Limb (tissue), 2 donors: ENCODE measurements at regions not wholly inside any gene's neighbourhood (a gene's known extent, or its start where the extent isn't known, plus 50 kb on each side); places are given as distances from the start of the nearest gene placed in this dataset.

ENCODE experiments used
- DNase-seq, 2 donors: peaks; one replicate each; pipeline ENCODE4 v3.0.0-alpha.2; 2016; ENCODE audit errors: extremely low spot score in 2 of 2

DNA sequence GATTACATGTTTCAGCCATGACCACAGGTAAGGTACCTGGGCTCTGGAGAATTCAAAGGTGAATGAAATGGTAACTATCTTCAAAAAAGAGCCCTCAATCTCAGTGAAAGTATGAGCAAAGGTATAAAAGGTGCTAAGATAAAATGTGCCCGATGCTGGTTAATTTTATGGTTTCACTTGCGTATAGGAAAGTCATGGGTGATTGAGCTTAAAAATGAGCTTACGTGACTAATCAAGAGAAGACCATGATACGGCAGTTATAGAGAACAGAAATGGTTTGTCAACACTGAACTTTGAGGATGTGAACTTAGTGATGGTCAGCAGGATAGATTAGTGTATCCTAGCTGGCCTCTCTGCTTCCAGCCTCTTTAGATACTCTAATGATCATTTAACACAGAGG is 320.1 kb downstream of the DEPDC1B start:
- no peak for DNase-seq

DNA sequence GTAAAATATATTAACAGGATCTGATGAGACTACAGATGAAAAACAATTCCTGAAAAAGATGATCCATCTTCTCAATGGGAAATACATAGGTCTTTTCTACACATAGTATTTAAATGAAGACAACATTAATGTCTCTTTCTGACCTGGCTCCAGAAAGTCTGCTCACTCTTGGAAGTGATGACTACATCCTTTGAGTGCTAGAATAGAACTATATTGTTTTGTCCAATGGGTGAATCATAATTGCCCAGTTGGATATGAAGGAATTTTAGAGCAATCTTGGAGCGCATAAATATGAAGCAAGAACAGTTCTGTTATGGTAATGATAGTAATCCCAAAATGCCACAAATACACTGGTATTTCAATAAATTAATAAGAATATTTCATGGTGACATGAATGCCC is 322.1 kb downstream of the DEPDC1B start:
- DNase-seq: no peak

DNA sequence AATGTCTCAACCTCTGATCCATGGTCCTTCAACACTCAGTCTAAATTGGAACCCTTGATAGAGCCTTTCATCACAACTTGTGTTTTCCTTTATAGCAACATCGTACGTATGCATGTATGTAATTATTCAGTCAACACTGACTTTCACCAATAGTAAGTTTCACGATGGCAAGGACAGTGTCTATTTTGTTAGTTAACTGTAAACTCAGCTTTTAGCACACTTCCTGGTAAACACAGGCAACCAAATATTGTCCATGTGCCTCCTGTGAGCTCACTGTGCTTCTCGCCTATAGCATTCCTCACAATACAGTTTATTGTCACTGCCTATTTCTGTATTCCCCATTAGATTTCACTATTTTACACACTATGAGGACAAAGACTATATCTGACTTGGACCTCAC is 323.1 kb downstream of the DEPDC1B start:
- no peak for DNase-seq

DNA sequence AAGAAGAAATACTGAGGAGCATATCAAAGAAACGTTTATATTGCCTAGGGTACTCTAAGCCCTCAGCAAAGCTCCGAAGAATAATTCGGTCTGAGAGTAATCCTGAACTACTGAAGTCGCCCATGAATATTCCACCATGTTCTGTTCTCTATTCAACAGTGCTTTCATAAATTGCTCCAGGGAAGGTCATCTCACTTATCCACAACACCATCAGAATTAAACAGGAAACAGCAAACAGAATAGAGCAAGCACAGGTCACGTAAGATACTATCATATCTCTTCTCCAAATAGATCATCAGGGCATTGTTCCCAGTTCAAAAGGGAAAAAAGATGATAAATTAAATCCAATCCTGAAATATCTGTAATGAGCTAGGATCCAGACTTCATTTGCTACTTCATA is 325.6 kb downstream of the DEPDC1B start:
- DNase-seq: no peak

DNA sequence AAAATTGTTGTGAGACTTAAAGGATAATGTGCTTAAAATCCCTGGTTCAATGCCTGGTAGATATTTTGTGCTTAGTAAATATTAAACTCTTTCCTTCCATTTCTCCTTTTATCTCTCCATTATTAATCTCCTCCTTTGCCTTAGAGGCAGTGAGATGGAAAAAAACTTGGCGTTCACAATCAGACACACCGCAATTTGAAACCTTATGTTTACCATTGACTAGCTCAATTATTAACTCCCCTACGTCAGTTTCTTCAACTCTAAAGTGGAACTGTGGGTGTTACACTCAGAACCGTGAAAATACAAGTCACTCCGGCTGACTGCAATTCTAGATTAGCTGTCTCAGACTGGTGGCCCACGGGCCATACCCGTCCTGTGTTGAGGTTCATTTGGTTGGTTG is 327.2 kb downstream of the DEPDC1B start:
- DNase-seq: no peak

DNA sequence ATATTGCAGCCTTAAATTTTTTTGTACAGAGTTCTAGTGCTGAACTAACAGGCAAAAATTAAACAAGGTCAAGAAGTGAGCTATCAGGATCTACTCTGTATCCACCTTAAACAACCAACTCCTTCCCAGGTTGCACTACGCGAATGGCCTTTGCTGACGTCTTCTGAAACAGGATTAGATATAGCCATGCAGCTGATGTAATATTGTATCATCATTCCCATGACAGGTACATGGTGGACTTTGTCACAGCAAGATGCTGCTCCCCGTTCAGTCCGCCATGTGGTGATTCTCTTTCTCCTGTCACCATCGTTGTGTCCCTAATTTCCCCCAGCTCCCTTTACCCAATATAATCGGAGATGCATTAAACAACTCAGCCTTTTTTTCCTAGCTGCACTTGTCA is 328.9 kb downstream of the DEPDC1B start:
- no peak for DNase-seq

- no peak for DNase-seq
Measured at GRCh38 chr5:60370508-60370907, 329.5 kb downstream of the DEPDC1B start.

DNA sequence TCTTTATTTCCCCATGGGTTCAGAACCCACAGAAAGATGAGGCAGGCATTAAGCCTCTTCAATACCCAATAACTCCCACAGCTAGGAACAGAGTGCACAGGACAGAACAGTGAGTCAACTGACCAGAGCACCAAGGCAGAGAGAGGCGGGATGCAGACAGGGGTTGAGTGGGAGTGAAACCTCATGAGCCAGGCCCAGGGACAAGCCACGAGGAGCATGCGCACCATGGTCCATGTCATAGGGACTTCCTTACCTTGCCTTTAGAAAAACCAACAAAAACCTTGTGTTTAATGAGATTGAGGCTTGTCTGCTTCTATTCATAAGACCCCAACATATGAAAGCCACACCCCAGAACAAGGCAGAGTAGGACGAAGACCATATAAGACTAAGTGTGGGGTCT is 330.6 kb downstream of the DEPDC1B start:
- DNase-seq: no peak

- no peak for DNase-seq
Measured at GRCh38 chr5:60368100-60368499, 331.9 kb downstream of the DEPDC1B start.

DNA sequence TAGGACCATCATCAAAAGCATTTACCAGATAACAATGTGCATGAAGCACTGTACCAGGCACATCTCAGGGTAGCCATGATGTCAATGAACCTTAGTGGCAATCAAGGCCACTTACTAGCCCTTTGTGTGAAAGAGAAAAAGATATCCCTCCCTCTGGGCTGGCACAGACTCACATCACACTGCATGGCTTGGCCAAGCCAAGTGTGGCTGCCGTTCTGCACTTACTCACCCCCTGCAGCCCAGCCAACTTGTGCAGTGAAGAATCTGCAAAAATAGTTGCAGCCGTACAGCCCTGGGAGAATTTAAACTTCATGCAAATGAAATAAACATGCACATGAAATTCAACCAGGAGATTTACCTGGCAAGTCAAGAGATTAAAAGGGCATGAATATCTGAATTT is 333.5 kb downstream of the DEPDC1B start:
- no peak for DNase-seq

- no peak for DNase-seq
Measured at GRCh38 chr5:60365001-60365400, 335.0 kb downstream of the DEPDC1B start.

DNA sequence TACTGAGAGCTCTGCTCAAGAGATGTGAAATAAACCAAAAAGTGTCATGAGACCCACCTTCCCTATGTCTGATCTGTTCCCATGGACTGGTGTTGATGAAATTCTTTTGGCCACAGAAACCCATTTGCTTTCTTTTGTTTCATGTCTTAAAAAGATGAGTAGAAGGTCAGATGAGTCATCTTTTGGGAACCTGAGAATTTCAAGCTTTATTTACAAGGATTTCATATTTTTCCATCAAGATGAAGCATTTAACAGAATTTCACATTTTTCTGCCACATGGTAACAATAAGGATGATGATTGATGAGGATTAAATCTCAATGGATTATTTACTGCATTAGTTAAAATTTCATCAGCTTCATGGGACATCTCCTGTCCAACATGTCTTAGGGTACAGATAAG is 337.8 kb downstream of the DEPDC1B start:
- DNase-seq: no peak

GRCh38 chr5:60360355-60360754 is 339.6 kb downstream of the DEPDC1B start:
- DNase-seq: no peak

- DNase-seq: no peak
Measured at GRCh38 chr5:60357302-60357701, 342.7 kb downstream of the DEPDC1B start.

- DNase-seq: no peak
Measured at GRCh38 chr5:60356745-60357144, 343.2 kb downstream of the DEPDC1B start.

DNA sequence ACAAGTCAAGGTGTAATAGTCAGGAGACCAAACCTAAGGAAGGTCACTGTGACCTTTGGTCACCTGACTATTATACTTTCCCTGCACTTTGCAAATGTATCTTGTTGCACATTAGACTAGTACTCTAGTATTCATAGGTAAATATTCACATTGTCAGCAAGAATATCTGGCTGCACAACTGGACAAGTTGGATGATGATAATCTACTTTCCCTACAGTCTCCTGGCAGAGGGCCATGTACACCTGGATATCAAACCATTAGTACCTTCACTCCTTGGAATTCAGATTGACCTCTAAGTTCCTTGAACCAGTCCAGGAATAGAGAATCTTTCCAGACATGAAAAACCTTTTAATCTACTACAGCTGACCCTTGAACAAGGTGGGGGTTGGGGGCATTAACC is 344.8 kb downstream of the DEPDC1B start:
- no peak for DNase-seq

DNA sequence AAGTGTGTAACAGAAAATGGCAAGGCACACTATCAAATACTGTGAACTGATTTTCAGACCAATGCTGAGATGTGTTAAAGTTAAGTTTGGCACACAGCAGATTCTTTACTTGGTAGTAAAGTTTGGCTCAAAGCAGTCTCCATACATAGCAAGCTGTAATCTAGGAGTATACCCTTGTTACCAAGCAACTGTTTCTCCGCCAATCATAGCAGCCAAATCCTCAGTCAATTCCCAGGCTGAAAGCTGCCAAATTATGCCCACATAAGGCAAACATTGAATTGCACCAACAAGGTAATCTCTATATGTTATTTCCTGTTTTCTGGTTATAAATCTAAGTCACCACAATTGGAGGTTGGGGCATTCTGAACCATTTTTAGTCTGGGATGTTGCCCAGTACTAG is 345.7 kb downstream of the DEPDC1B start:
- DNase-seq: peak in 1 of 2 donors; percentile 51

DNA sequence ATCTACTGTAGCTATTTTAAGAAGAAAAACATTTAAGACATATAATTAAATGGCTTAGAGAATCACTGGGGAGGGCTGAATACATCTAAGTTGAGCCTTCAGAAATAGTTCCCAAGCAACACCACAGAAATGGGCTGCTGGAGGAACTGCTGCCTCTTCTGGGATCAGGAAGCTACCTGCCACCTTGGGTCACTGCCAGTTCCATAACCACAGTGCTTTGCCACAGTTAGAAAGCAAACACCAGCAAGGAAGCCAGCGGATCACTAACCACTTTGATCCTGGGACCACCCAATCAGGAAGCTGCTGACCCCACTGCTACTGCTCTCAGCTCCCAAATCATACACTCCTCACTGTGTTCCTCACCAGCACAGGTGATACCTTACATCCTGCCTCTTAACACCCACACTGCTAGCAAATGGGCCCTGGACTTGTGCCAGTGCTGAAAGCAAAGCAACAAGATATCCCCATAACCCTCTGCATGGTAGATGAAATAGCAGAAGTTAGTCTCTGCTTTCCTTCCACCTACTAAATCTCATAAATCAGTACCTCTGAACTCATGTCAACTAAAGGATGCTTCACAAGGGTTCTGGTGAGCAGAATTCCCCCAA is 346.9 kb downstream of the DEPDC1B start:
- DNase-seq: no peak

GRCh38 chr5:60350794-60351193 is 349.2 kb downstream of the DEPDC1B start:
- no peak for DNase-seq

DNA sequence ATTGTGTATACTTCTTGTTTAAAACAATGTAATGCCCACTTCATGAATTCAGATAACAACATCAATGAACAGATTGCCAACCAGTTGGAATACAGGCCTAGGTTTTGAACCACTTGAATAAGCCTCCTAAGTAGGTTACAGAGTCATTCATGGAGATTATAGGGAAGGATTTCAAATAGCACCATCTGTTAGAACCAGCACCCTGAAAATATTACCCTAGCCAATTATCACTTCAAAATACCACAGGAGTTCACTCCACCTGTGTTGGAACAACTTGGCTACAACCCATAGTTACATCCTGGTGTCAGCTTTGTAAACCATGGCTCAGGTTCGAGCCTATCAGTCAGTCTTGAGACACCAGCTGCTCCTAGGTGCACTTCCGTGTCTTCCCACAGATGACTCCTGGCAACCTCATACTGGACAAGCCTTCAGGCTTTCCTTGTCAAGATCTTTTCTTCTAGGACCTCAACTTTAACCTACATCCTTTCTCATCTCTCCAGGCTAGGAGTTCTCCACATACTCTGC is 350.0 kb downstream of the DEPDC1B start:
- DNase-seq: no peak

GRCh38 chr5:60346393-60346792 is 353.6 kb downstream of the DEPDC1B start:
- no peak for DNase-seq

GRCh38 chr5:60343102-60343501 is 356.9 kb downstream of the DEPDC1B start:
- no peak for DNase-seq

DNA sequence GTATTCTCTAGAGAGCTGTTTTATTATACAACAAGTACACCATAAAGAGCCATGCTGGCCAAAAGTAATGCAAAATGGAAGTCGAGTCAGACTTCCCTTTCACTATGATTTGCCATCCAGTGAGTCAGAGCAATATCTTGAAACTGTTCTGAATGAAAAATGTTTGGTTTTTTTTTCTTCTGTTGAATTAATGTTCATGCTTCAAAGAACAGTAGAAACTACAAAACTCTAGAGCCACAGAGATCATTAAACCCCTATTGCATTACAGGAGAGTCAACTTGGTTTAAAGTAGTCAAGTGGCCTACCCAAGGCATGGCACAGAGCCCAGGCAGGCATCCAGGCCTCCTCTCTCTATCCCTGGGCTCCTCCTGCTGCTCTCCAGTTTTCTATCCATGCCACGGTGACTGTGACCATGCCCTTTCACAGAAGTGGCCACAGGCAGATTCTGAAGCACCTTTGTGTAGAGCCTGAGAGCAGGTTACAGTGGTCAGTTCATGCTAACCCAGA is 358.9 kb downstream of the DEPDC1B start:
- DNase-seq: no peak

DNA sequence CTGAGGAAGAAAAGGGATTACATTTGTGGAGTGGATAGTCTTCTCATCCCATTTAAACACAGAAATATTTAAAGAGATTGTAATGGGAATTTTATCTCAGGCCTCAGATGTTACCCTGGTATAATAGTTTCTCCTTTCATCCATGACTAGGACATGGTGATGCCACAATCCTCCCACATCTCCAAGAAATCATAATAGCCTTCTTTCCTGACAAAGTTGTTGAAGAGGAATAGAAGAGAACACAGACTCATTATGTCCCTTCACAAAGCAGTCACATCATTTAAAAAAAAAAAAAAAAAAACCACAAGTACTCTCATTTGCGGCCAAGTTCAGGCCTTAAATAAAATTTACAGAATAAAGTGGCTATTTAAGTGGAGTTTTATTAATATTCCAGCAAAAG is 359.6 kb downstream of the DEPDC1B start:
- DNase-seq: no peak
